HL-60 (cell line): ENCODE measurements at regions not wholly inside any gene's neighbourhood (a gene's known extent, or its start where the extent isn't known, plus 50 kb on each side); places are given as distances from the start of the nearest gene placed in this dataset.
"Not testable (repeated sequence)": the region's sequence is repeated elsewhere in the genome, so short reads cannot be mapped to it uniquely, and the experiment has no call there.

Experiments
- REST ChIP-seq: IDR thresholded peaks from 2 replicates; pipeline ENCODE4 v1.6.1; 2012; ENCODE audit warnings: low read depth; ENCODE audit not compliant: insufficient replicate concordance
- SPI1 ChIP-seq: IDR thresholded peaks from 2 replicates; pipeline ENCODE4 v1.6.1; 2012; ENCODE audit warnings: low read depth, mild to moderate bottlenecking, borderline replicate concordance
- TF ChIP-seq, protein P1 (sequence below): IDR thresholded peaks from one replicate; pipeline ENCODE4 v1.5.1; 2011; ENCODE audit warnings: low read length, control low read depth, inconsistent platforms; ENCODE audit not compliant: insufficient read depth

DNA sequence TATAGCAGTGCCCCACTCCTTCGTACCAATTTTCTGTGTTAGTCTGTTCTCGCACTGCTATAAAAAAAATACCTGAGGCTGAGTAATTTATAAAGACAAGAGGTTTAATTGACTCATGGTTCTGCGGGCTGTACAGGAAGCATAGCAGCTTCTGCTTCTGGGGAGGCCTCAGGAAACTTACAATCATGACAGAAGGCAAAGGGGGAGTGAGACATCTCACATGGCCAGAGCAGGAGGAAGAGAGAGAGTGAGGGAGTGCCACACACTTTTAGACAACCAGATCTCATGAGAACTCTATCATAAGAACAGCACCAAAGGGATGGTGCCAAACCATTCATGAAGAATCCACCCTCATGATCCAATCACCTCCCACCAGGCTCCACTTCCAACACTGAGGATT, 133.8 kb upstream of the USP9X start:
- TF ChIP-seq, protein P1, sequence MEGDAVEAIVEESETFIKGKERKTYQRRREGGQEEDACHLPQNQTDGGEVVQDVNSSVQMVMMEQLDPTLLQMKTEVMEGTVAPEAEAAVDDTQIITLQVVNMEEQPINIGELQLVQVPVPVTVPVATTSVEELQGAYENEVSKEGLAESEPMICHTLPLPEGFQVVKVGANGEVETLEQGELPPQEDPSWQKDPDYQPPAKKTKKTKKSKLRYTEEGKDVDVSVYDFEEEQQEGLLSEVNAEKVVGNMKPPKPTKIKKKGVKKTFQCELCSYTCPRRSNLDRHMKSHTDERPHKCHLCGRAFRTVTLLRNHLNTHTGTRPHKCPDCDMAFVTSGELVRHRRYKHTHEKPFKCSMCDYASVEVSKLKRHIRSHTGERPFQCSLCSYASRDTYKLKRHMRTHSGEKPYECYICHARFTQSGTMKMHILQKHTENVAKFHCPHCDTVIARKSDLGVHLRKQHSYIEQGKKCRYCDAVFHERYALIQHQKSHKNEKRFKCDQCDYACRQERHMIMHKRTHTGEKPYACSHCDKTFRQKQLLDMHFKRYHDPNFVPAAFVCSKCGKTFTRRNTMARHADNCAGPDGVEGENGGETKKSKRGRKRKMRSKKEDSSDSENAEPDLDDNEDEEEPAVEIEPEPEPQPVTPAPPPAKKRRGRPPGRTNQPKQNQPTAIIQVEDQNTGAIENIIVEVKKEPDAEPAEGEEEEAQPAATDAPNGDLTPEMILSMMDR = not testable (repeated sequence)
- not testable (repeated sequence) for TF ChIP-seq REST, SPI1
